ENCODE measurements at regions not wholly inside any gene's neighbourhood (a gene's known extent, or its start where the extent isn't known, plus 50 kb on each side); places are given as distances from the start of the nearest gene placed in this dataset.

GRCh38 chr21:39054066-39054465, 129.2 kb downstream of the PSMG1 start:
- Histone ChIP-seq H3K4me3 (no peak overlapping the region), H3K9me3 (no peaks in the 10 kb centered on the region), H3K27ac (no peak overlapping the region), H3K27me3 (no peaks in the 10 kb centered on the region), H3K36me3 (no peaks in the 10 kb centered on the region), H3K4me1 (peaks cover 0 to 20% of the 10 kb centered on the region in 2 donors)
- ATAC-seq (no peak), DNase-seq (no peak)
- intact Hi-C loops (cut with DNase I): no loop called here
- TF ChIP-seq CTCF (IDR thresholded peaks at IDR 0.05): no peak

- TF ChIP-seq CTCF (IDR thresholded peaks at IDR 0.05): no peak
- no peak overlapping the region for H3K4me3 ChIP-seq
- H3K36me3 ChIP-seq: no peaks in the 10 kb centered on the region
- H3K27me3 ChIP-seq: no peaks in the 10 kb centered on the region
- H3K4me1 ChIP-seq: peaks cover 0 to 25% of the 10 kb centered on the region in 2 donors
- H3K27ac ChIP-seq: no peak overlapping the region
- no peaks in the 10 kb centered on the region for H3K9me3 ChIP-seq
- ATAC-seq (no peak), DNase-seq (no peak)
- intact Hi-C loops (cut with DNase I): no loop called here
Measured at GRCh38 chr21:39053126-39053525, 130.1 kb downstream of the PSMG1 start.

- Histone ChIP-seq H3K27ac (no peak overlapping the region), H3K4me1 (peaks cover 0 to 25% of the 10 kb centered on the region in 2 donors), H3K27me3 (no peaks in the 10 kb centered on the region), H3K4me3 (no peak overlapping the region), H3K36me3 (no peaks in the 10 kb centered on the region), H3K9me3 (no peaks in the 10 kb centered on the region)
- no peak for ATAC-seq
- no peak for DNase-seq
- intact Hi-C loops (cut with DNase I): no loop called here
- TF ChIP-seq CTCF (IDR thresholded peaks at IDR 0.05): no peak
Measured at GRCh38 chr21:39052718-39053117, 130.5 kb downstream of the PSMG1 start.

GRCh38 chr21:39051588-39051949, 131.7 kb downstream of the PSMG1 start:
- Histone ChIP-seq H3K9me3 (no peaks in the 10 kb centered on the region), H3K4me3 (no peak overlapping the region), H3K4me1 (peaks cover 0 to 18% of the 10 kb centered on the region in 2 donors), H3K36me3 (no peaks in the 10 kb centered on the region), H3K27me3 (no peaks in the 10 kb centered on the region), H3K27ac (no peak overlapping the region)
- TF ChIP-seq CTCF (IDR thresholded peaks at IDR 0.05): no peak
- no peak for ATAC-seq
- intact Hi-C loops (cut with DNase I): no loop called here
- DNase-seq: no peak

GRCh38 chr21:39050841-39051587, 132.2 kb downstream of the PSMG1 start:
- TF ChIP-seq CTCF (IDR thresholded peaks at IDR 0.05): no peak
- Histone ChIP-seq H3K4me1 (peaks cover 0 to 12% of the 10 kb centered on the region in 2 donors), H3K36me3 (no peaks in the 10 kb centered on the region), H3K4me3 (no peak overlapping the region), H3K9me3 (no peaks in the 10 kb centered on the region), H3K27ac (no peak overlapping the region), H3K27me3 (no peaks in the 10 kb centered on the region)
- ATAC-seq: no peak
- no peak for DNase-seq
- intact Hi-C loops (cut with DNase I): no loop called here

Data from left lung (tissue), 4 donors.